ENCODE measurements at regions not wholly inside any gene's neighbourhood (a gene's known extent, or its start where the extent isn't known, plus 50 kb on each side); places are given as distances from the start of the nearest gene placed in this dataset.

- DNase-seq, result no peak
These were observed 274.2 kb upstream of the TCERG1L start for GRCh38 chr10:131585761-131586160.

GRCh38 chr10:131586958-131587357 lies 275.4 kb upstream of the TCERG1L start:
- no peak for DNase-seq

GRCh38 chr10:131587976-131588680 lies 276.6 kb upstream of the TCERG1L start:
- DNase-seq, result no peak

GRCh38 chr10:131588704-131589220 lies 277.2 kb upstream of the TCERG1L start:
- DNase-seq, result no peak

GRCh38 chr10:131590567-131590966 lies 279.0 kb upstream of the TCERG1L start:
- DNase-seq, result no peak

GRCh38 chr10:131591936-131592335 lies 280.4 kb upstream of the TCERG1L start:
- no peak for DNase-seq

- no peak for DNase-seq
These were observed 291.6 kb upstream of the PPP2R2D start for GRCh38 chr10:131609176-131609575.

- DNase-seq, result no peak
These were observed 285.7 kb upstream of the PPP2R2D start for GRCh38 chr10:131615150-131615549.

GRCh38 chr10:131616040-131616439 lies 284.8 kb upstream of the PPP2R2D start:
- no peak for DNase-seq

- DNase-seq, result no peak
These were observed 283.5 kb upstream of the PPP2R2D start for GRCh38 chr10:131617113-131617858.

GRCh38 chr10:131618587-131619267 lies 282.1 kb upstream of the PPP2R2D start:
- no peak for DNase-seq

- no peak for DNase-seq
These were observed 280.5 kb upstream of the PPP2R2D start for GRCh38 chr10:131620314-131620713.

GRCh38 chr10:131620904-131621303 lies 279.9 kb upstream of the PPP2R2D start:
- DNase-seq, result no peak

GRCh38 chr10:131621784-131622624 lies 278.8 kb upstream of the PPP2R2D start:
- DNase-seq, result no peak

- no peak for DNase-seq
These were observed 275.8 kb upstream of the PPP2R2D start for GRCh38 chr10:131625041-131625440.

- no peak for DNase-seq
These were observed 274.5 kb upstream of the PPP2R2D start for GRCh38 chr10:131626274-131626673.

- DNase-seq, result no peak
These were observed 271.6 kb upstream of the PPP2R2D start for GRCh38 chr10:131629026-131629770.

GRCh38 chr10:131630772-131631258 lies 270.0 kb upstream of the PPP2R2D start:
- DNase-seq, result no peak

GRCh38 chr10:131631619-131632018 lies 269.2 kb upstream of the PPP2R2D start:
- DNase-seq, result no peak

GRCh38 chr10:131635564-131636015 lies 265.2 kb upstream of the PPP2R2D start:
- DNase-seq, result no peak

GRCh38 chr10:131636116-131636515 lies 264.7 kb upstream of the PPP2R2D start:
- DNase-seq, result no peak

Measured in effector CD4-positive, alpha-beta T cell (primary cell).